ENCODE measurements at regions not wholly inside any gene's neighbourhood (a gene's known extent, or its start where the extent isn't known, plus 50 kb on each side); places are given as distances from the start of the nearest gene placed in this dataset.

DNA sequence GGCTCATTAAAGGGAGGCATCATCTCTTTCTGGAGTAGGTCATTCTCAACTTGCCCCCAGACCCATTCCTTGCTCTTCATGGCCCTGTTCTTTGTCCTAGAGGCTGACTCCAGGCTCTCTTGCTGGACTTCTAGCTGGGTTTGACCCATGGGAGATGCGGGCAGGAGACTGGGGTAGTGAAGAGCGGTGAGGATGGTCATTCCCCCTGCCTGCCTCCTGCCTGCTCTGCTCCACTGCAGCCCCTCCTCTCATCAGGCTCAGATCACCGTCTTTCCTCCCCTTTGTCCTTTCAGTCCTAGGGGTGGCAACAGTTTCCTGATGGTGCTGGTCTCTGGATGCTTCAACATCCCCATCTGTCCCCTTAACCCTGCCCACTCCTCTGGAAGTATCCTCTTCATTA, 170.9 kb downstream of the ABHD5 start:
- Histone ChIP-seq H3K27me3 (ENCODE audit: control insufficient read depth in 3 of 3, insufficient read depth in 3 of 3, low read length in 2 of 3) (peaks cover 0 to 19% (median 6%) of the 10 kb centered on the region in 3 donors), H3K9ac (ENCODE audit: insufficient read depth in 1 of 2, low read length in 2 of 2) (no peak overlapping the region), H3K36me3 (ENCODE audit: control insufficient read depth in 4 of 4, insufficient read depth in 4 of 4, low read length in 4 of 4) (no peaks in the 10 kb centered on the region), H3K4me3 (no peak overlapping the region), H3K9me3 (ENCODE audit: control insufficient read depth in 4 of 4, insufficient read depth in 3 of 4, low read length in 3 of 4) (no peaks in the 10 kb centered on the region), H3K27ac (ENCODE audit: low read depth in 1 of 2, low read length in 1 of 2) (no peak overlapping the region), H3K4me1 (ENCODE audit: control insufficient read depth in 5 of 5, insufficient read depth in 5 of 5, low read length in 5 of 5) (no peaks in the 10 kb centered on the region)
- TF ChIP-seq, protein P1, sequence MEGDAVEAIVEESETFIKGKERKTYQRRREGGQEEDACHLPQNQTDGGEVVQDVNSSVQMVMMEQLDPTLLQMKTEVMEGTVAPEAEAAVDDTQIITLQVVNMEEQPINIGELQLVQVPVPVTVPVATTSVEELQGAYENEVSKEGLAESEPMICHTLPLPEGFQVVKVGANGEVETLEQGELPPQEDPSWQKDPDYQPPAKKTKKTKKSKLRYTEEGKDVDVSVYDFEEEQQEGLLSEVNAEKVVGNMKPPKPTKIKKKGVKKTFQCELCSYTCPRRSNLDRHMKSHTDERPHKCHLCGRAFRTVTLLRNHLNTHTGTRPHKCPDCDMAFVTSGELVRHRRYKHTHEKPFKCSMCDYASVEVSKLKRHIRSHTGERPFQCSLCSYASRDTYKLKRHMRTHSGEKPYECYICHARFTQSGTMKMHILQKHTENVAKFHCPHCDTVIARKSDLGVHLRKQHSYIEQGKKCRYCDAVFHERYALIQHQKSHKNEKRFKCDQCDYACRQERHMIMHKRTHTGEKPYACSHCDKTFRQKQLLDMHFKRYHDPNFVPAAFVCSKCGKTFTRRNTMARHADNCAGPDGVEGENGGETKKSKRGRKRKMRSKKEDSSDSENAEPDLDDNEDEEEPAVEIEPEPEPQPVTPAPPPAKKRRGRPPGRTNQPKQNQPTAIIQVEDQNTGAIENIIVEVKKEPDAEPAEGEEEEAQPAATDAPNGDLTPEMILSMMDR (IDR thresholded peaks at IDR 0.05; ENCODE audit: control extremely low read depth, extremely low read depth), result no peak
- ATAC-seq (ENCODE audit: insufficient read depth, low FRiP score) (no peak), DNase-seq (no peak)
- 95% methylated on average over 3 of the region's 3 CpGs for WGBS, 2 donors

DNA sequence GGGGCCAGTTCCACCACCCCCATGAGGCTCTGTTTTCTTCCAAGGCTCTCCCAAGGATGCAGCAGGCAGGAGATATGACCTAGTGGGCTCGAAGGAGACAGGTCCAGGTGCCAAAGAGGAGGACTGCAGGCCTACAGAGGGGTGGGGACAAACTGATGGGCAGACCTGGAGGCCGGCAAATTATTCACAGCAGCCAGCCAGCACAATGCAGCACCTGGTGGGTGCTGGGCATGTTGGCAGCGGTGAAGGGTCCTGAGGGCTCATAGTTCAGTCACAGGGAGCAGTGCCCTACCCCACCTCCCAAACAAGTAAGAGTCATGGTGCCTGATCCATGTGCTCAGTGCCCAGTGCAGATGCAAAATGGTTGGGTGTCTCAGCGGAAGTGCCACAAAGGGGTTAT, 171.7 kb downstream of the ABHD5 start:
- peaks cover 0 to 16% (median 4%) of the 10 kb centered on the region in 3 donors for H3K27me3 ChIP-seq (ENCODE audit: control insufficient read depth in 3 of 3, insufficient read depth in 3 of 3, low read length in 2 of 3)
- H3K9me3 ChIP-seq (ENCODE audit: control insufficient read depth in 4 of 4, insufficient read depth in 3 of 4, low read length in 3 of 4), result no peaks in the 10 kb centered on the region
- H3K9ac ChIP-seq (ENCODE audit: insufficient read depth in 1 of 2, low read length in 2 of 2), result no peak overlapping the region
- TF ChIP-seq, protein P1 (IDR thresholded peaks at IDR 0.05; ENCODE audit: control extremely low read depth, extremely low read depth), result no peak
- 86 to 91% methylated on average over 4 of the region's 4 CpGs for WGBS, 2 donors
- ATAC-seq (ENCODE audit: insufficient read depth, low FRiP score), result no peak
- H3K4me1 ChIP-seq (ENCODE audit: control insufficient read depth in 5 of 5, insufficient read depth in 5 of 5, low read length in 5 of 5), result no peaks in the 10 kb centered on the region
- H3K36me3 ChIP-seq (ENCODE audit: control insufficient read depth in 4 of 4, insufficient read depth in 4 of 4, low read length in 4 of 4), result no peaks in the 10 kb centered on the region
- no peak for DNase-seq
- H3K27ac ChIP-seq (ENCODE audit: low read depth in 1 of 2, low read length in 1 of 2), result no peak overlapping the region
- H3K4me3 ChIP-seq, result no peak overlapping the region

DNA sequence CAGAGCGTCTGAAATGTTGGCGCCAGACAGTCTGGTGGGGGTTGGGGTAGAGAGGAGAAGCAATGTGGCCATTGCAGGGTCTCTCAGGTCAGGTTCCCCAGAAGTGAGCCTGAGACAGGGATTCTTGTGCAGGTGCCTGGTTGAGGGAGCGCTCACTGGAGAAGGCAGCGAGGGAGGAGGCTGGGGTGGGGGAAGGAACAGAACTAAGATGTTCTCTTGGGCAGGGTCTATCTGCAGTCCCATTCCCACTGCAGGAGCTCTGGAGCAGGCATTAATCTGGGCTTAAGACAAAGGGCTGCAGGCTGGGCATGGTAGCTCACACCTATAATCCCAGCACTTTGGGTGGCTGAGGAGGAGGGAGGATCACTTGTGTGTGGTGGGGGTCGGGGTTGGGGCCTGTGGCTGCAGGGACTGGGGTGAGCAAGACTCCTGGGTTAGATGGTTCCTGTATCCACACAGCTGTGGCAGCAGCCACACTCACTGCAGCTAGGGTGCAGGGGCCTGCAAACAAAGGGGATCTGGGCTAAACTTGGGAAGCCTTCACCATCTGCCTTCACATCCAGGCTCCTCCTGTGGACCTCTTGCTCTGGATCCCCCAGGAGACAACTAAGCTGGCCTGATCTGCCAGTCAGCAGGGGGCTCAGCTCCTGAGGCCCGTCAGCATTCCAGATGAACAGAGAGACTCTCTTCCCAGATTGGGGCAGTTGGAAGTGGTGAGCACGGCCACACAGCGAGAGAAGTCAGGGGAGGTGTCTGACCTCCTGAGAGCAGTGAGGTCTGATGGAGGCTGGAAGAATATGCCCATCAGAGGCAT, 172.5 kb downstream of the ABHD5 start:
- Histone ChIP-seq H3K4me1 (ENCODE audit: control insufficient read depth in 5 of 5, insufficient read depth in 5 of 5, low read length in 5 of 5) (no peaks in the 10 kb centered on the region), H3K9me3 (ENCODE audit: control insufficient read depth in 4 of 4, insufficient read depth in 3 of 4, low read length in 3 of 4) (no peaks in the 10 kb centered on the region), H3K27me3 (ENCODE audit: control insufficient read depth in 3 of 3, insufficient read depth in 3 of 3, low read length in 2 of 3) (peaks cover 0 to 9% (median 0%) of the 10 kb centered on the region in 3 donors), H3K9ac (ENCODE audit: insufficient read depth in 1 of 2, low read length in 2 of 2) (no peak overlapping the region), H3K36me3 (ENCODE audit: control insufficient read depth in 4 of 4, insufficient read depth in 4 of 4, low read length in 4 of 4) (no peaks in the 10 kb centered on the region), H3K27ac (ENCODE audit: low read depth in 1 of 2, low read length in 1 of 2) (no peak overlapping the region), H3K4me3 (no peak overlapping the region)
- no peak for ATAC-seq (ENCODE audit: insufficient read depth, low FRiP score)
- DNase-seq, result no peak
- 91 to 96% methylated on average over 8 of the region's 8 CpGs for WGBS, 2 donors
- TF ChIP-seq, protein P1 (IDR thresholded peaks at IDR 0.05; ENCODE audit: control extremely low read depth, extremely low read depth), result no peak

Data from lung (tissue), 11 donors.